ENCODE measurements at regions not wholly inside any gene's neighbourhood (a gene's known extent, or its start where the extent isn't known, plus 50 kb on each side); places are given as distances from the start of the nearest gene placed in this dataset.

DNA sequence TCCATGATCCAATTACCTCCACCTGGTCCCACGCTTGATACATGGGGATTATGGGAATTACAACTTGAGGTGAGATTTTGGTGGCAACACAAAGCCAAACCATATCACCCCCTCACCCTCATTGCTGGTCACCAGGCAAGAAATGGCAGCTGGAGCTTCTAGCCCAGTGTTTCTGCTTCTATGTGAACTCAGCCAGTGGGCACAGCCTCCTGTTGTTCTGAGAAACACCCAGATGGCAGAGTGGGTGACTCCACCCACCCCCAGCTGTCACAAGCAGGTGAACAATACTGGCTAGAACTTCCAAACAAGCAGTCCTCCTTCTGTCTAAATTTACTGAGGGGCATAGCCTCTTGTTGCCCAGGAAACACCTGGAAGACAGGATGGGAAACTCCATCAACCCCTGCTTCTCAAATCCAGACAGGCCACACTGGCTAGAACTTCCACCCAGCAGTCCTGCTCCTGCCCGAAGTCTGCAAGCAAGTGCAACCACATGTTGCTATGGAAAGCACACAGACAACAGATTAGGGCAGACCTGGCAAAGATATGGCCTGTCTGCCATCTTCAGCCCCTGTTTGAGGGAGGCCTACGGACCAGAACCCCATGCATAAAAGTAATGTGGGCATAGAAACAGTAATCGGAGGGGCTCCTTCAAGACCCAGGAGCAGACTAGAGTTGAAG lies 114.1 kb downstream of the DTWD1 start:
- no peak for TF ChIP-seq POLR2A (IDR thresholded peaks at IDR 0.05)
- TF ChIP-seq CTCF (IDR thresholded peaks at IDR 0.05 in 4 of 5, conservative IDR thresholded peaks at IDR 0.05 in 1 of 5) = no peak

Data from gastrocnemius medialis (tissue), 4 donors.